H1 (cell line): ENCODE measurements at regions not wholly inside any gene's neighbourhood (a gene's known extent, or its start where the extent isn't known, plus 50 kb on each side); places are given as distances from the start of the nearest gene placed in this dataset.
A peak's percentile ranks its signal among the peaks of the same experiment; 100 is the strongest.

ENCODE experiments used
- CTCF ChIA-PET: fragments of 300-600 bp; sonication (Branson Sonifier 250); formaldehyde crosslinking; loops from one replicate; lab custom pipeline; 2021; ENCODE audit not compliant: partially characterized antibody; lab: Charles Lee
- POLR2A ChIA-PET: fragments of 300-600 bp; sonication (Branson Sonifier 250); formaldehyde crosslinking; loops from one replicate; lab custom pipeline; 2021; ENCODE audit warnings: inconsistent platforms; ENCODE audit not compliant: partially characterized antibody; lab: Charles Lee
- DNase-seq, 2 experiments: peaks; one replicate each; pipeline versions ENCODE4 v3.0.0 to v3.0.0-alpha.2; 2010 to 2022; ENCODE audit warnings: low spot score in 2 of 2, low read depth in 1 of 2, mixed read lengths in 1 of 2
- FAIRE-seq: peaks from 2 replicates; lab custom pipeline; 2011; peaks lifted over from hg19 to GRCh38; lab: Jason Lieb, UNC
- H2AFZ ChIP-seq: 2 replicates; pipeline ENCODE4 v1.8.1; 2012; ENCODE audit warnings: low read length, inconsistent platforms
- H2AK5ac ChIP-seq: 2 replicates; pipeline ENCODE4 v1.6.1; 2013; ENCODE audit warnings: low read depth, low read length
- H2BK120ac ChIP-seq: replicated peaks from 2 replicates; pipeline ENCODE3; 2013; ENCODE audit warnings: low read depth, low read length, inconsistent platforms
- H2BK12ac ChIP-seq: 2 replicates; pipeline ENCODE4 v1.6.1; 2013; ENCODE audit warnings: low read depth, low read length
- H2BK15ac ChIP-seq: 2 replicates; pipeline ENCODE4 v1.6.1; 2013; ENCODE audit warnings: low read length
- H2BK20ac ChIP-seq: 2 replicates; pipeline ENCODE4 v1.6.1; 2013; ENCODE audit warnings: low read length
- H2BK5ac ChIP-seq: 2 replicates; pipeline ENCODE4 v1.6.1; 2013; ENCODE audit warnings: low read depth, low read length
- H3K14ac ChIP-seq: 2 replicates; pipeline ENCODE4 v1.6.1; 2013; ENCODE audit warnings: inconsistent platforms; ENCODE audit not compliant: insufficient read length
- H3K18ac ChIP-seq: 2 replicates; pipeline ENCODE4 v1.6.1; 2013; ENCODE audit warnings: low read length; ENCODE audit errors: extremely low read depth
- H3K23ac ChIP-seq: 2 replicates; pipeline ENCODE4 v1.6.1; 2013; ENCODE audit warnings: inconsistent platforms; ENCODE audit not compliant: insufficient read length
- H3K23me2 ChIP-seq: 2 replicates; pipeline ENCODE4 v1.6.1; 2013; ENCODE audit warnings: low read depth, low read length
- H3K27ac ChIP-seq: 2 replicates; pipeline ENCODE4 v1.6.1; 2011; ENCODE audit warnings: low read depth, low read length, inconsistent platforms
- H3K27me3 ChIP-seq, 4 experiments: replicated peaks in 1 of 4; 1 replicate in 1 of 4; 2 replicates in 3 of 4; pipeline versions ENCODE4 v1.6.1 to v1.8.1; 2011 to 2013; ENCODE audit warnings: low read length in 3 of 4, mild to moderate bottlenecking in 3 of 4, inconsistent platforms in 2 of 4, mixed read lengths in 2 of 4, moderate library complexity in 1 of 4; ENCODE audit not compliant: control insufficient read depth in 3 of 4, insufficient read depth in 3 of 4; ENCODE audit errors: extremely low read depth in 1 of 4
- H3K36me3 ChIP-seq, 4 experiments: 2 replicates each; pipeline versions ENCODE4 v1.6.1 to v1.8.1; 2011 to 2013; ENCODE audit warnings: mild to moderate bottlenecking in 4 of 4, low read length in 3 of 4, moderate library complexity in 2 of 4, control low read depth in 1 of 4, inconsistent platforms in 1 of 4; ENCODE audit not compliant: insufficient read depth in 4 of 4, control insufficient read depth in 2 of 4
- H3K4ac ChIP-seq: replicated peaks from 2 replicates; pipeline ENCODE3; 2013; ENCODE audit warnings: low read length, low read depth, mixed read lengths, inconsistent platforms; ENCODE audit not compliant: insufficient read length
- H3K4me1 ChIP-seq, 4 experiments: replicated peaks in 1 of 4; 1 replicate in 1 of 4; 2 replicates in 3 of 4; pipeline versions ENCODE4 v1.6.1 to v1.8.1; 2011 to 2013; ENCODE audit warnings: low read length in 3 of 4, inconsistent platforms in 2 of 4, mixed read lengths in 1 of 4; ENCODE audit not compliant: insufficient read depth in 4 of 4, control insufficient read depth in 3 of 4
- H3K4me2 ChIP-seq, 2 experiments: 2 replicates each; pipeline versions ENCODE4 v1.6.1 to v1.8.1; 2011 to 2013; ENCODE audit warnings: low read depth in 2 of 2, low read length in 2 of 2, control low read depth in 1 of 2, inconsistent platforms in 1 of 2, mild to moderate bottlenecking in 1 of 2; ENCODE audit not compliant: insufficient read depth in 1 of 2
- H3K4me3 ChIP-seq, 4 experiments: fragments of 200-600, 300-600 bp in 1 of 4; sonication (generic), shearing (Covaris generic), sonication (Bioruptor Twin) in 1 of 4; 2 replicates each; pipeline versions ENCODE4 v1.5.1 to v1.8.1; 2011 to 2016; ENCODE audit warnings: low read length in 4 of 4, low read depth in 3 of 4, control low read depth in 2 of 4, inconsistent platforms in 2 of 4, mild to moderate bottlenecking in 2 of 4, mixed read lengths in 1 of 4, moderate library complexity in 1 of 4; ENCODE audit not compliant: insufficient read depth in 2 of 4; ENCODE audit errors: extremely low read depth in 1 of 4
- H3K56ac ChIP-seq: replicated peaks from 2 replicates; pipeline ENCODE3; 2013; ENCODE audit warnings: low read depth, mild to moderate bottlenecking, mixed read lengths, low read length, inconsistent platforms; ENCODE audit not compliant: insufficient read length
- H3K79me1 ChIP-seq: 2 replicates; pipeline ENCODE4 v1.6.1; 2013; ENCODE audit warnings: low read depth, low read length, control low read depth
- H3K79me2 ChIP-seq, 2 experiments: 2 replicates each; pipeline versions ENCODE4 v1.6.1 to v1.8.1; 2012 to 2013; ENCODE audit warnings: low read length in 2 of 2, mild to moderate bottlenecking in 2 of 2, inconsistent platforms in 1 of 2; ENCODE audit not compliant: insufficient read depth in 2 of 2, control insufficient read depth in 1 of 2
- H3K9ac ChIP-seq, 4 experiments: replicated peaks in 1 of 4; 1 replicate in 1 of 4; 2 replicates in 3 of 4; pipeline versions ENCODE4 v1.6.1 to v1.8.1; 2011 to 2013; ENCODE audit warnings: low read depth in 3 of 4, low read length in 3 of 4, control low read depth in 2 of 4, mild to moderate bottlenecking in 2 of 4, moderate library complexity in 2 of 4, inconsistent platforms in 1 of 4; ENCODE audit errors: extremely low read depth in 1 of 4
- H3K9me3 ChIP-seq, 2 experiments: 2 replicates each; pipeline versions ENCODE4 v1.6.1 to v1.8.1; 2012 to 2013; ENCODE audit warnings: mild to moderate bottlenecking in 2 of 2, moderate library complexity in 2 of 2, control low read depth in 1 of 2, inconsistent platforms in 1 of 2, low read depth in 1 of 2, low read length in 1 of 2, mixed read lengths in 1 of 2; ENCODE audit not compliant: insufficient read depth in 2 of 2
- H4K20me1 ChIP-seq, 2 experiments: replicated peaks in 1 of 2; 2 replicates each; pipeline versions ENCODE3 to v1.8.1; 2011 to 2013; ENCODE audit warnings: inconsistent platforms in 2 of 2, low read length in 2 of 2, mild to moderate bottlenecking in 1 of 2; ENCODE audit not compliant: insufficient read depth in 2 of 2, control insufficient read depth in 1 of 2
- H4K5ac ChIP-seq: 2 replicates; pipeline ENCODE4 v1.6.1; 2013; ENCODE audit warnings: low read length, low read depth, mixed read lengths, inconsistent platforms; ENCODE audit not compliant: insufficient read length
- H4K8ac ChIP-seq: 2 replicates; pipeline ENCODE4 v1.8.0; 2013; ENCODE audit warnings: mild to moderate bottlenecking, moderate library complexity, low read length, inconsistent platforms; ENCODE audit not compliant: insufficient read depth; ENCODE audit errors: extremely low read depth
- H4K91ac ChIP-seq: replicated peaks from 2 replicates; pipeline ENCODE3; 2013; ENCODE audit warnings: low read length, mixed read lengths, inconsistent platforms; ENCODE audit not compliant: insufficient read length
- BRCA1 ChIP-seq: IDR thresholded peaks from 2 replicates; pipeline ENCODE4 v1.6.1; 2012; ENCODE audit warnings: low read depth, low read length, improper control_type of control experiment
- RBBP5 ChIP-seq: IDR thresholded peaks from 2 replicates; pipeline ENCODE4 v1.7.1; 2012; ENCODE audit warnings: low read depth, mild to moderate bottlenecking, inconsistent platforms, low read length, moderate library complexity, borderline replicate concordance
- WGBS, 2 experiments: shearing (Covaris generic) in 1 of 2; methylation state at CpG; one replicate each; pipeline versions ENCODE4 v1.1.6 to v1.1.7; 2013 to 2015; ENCODE audit warnings: low lambda C conversion rate in 2 of 2, mixed read lengths in 2 of 2, inconsistent platforms in 1 of 2, low coverage in 1 of 2, missing lambda C conversion rate in 1 of 2; ENCODE audit not compliant: insufficient replicate concordance in 2 of 2, insufficient coverage in 1 of 2, insufficient read length in 1 of 2; ENCODE audit errors: extremely low coverage in 1 of 2, missing lambda C conversion rate in 1 of 2; 5-methylcytosine and 5-hydroxymethylcytosine counted together

- H3K9me3 ChIP-seq: no peaks in the 10 kb centered on the region
- H3K18ac ChIP-seq: no peak overlapping the region
- no peak overlapping the region for H2BK5ac ChIP-seq
- no peaks in the 10 kb centered on the region for H3K79me2 ChIP-seq
- ChIA-PET CTCF (interaction anchor here (0.5 to 6.4 kb wide), 16 partner anchors 8 to 1282 kb away, joined by 3 to 96 read pairs (median 3); no protein-coding TSS in a partner anchor), POLR2A (interaction anchor here (1.1 to 3.4 kb wide), 5 partner anchors 12 to 303 kb away, joined by 3 to 19 read pairs (median 4); partner anchors contain the start of gene HNRNPA2B1)
- H3K27me3 ChIP-seq: no peaks in the 10 kb centered on the region
- H2AK5ac ChIP-seq: no peak overlapping the region
- FAIRE-seq (no peak), DNase-seq (no peak)
- no peak overlapping the region for H4K91ac ChIP-seq
- no peak overlapping the region for H3K9ac ChIP-seq
- H2BK20ac ChIP-seq: 0 out of 2 replicates have a peak overlapping the region, but pooled peaks have one; percentile 34
- no peak overlapping the region for H2BK12ac ChIP-seq
- no peak overlapping the region for H3K23ac ChIP-seq
- no peaks in the 10 kb centered on the region for H3K36me3 ChIP-seq
- H3K14ac ChIP-seq: no peak overlapping the region
- no peak overlapping the region for H3K56ac ChIP-seq
- no peak overlapping the region for H4K5ac ChIP-seq
- no peak for TF ChIP-seq BRCA1
- TF ChIP-seq RBBP5: no peak
- no peak overlapping the region for H2BK120ac ChIP-seq
- H4K8ac ChIP-seq: no peak overlapping the region
- peak overlapping the region; percentile 97 for H2AFZ ChIP-seq
- no peaks in the 10 kb centered on the region for H4K20me1 ChIP-seq
- H2BK15ac ChIP-seq: peak overlapping the region; percentile 36; the same call in 1 of the 2 replicates
- no peak overlapping the region for H3K4ac ChIP-seq
- H3K27ac ChIP-seq: no peak overlapping the region
- H3K79me1 ChIP-seq: no peaks in the 10 kb centered on the region
- no peak overlapping the region for H3K4me2 ChIP-seq
- H3K4me3 ChIP-seq: no peak overlapping the region
- H3K4me1 ChIP-seq: peaks cover 0 to 7% (median 2%) of the 10 kb centered on the region in 4 experiments; a peak in 3 of 7 replicates
- peaks cover 3% of the 10 kb centered on the region; the same call in 1 of the 2 replicates for H3K23me2 ChIP-seq
- 76% methylated on average over 8 of the region's 8 CpGs; no CpG with 5 or more reads in 1 of the 2 experiments for WGBS, 2 experiments
Observed at GRCh38 chr7:25897261-25897782, 254.7 kb upstream of the NFE2L3 start.
